PC-9 (cell line): ENCODE measurements at regions not wholly inside any gene's neighbourhood (a gene's known extent, or its start where the extent isn't known, plus 50 kb on each side); places are given as distances from the start of the nearest gene placed in this dataset.

ENCODE experiments used
- EZH2 ChIP-seq: fragments of 200-600 bp; sonication (generic); IDR thresholded peaks from 2 replicates; pipeline ENCODE4 v1.8.0; 2017; ENCODE audit warnings: antibody characterized with exemption, low read depth
- TF ChIP-seq, protein P1 (sequence below): fragments of 200-600 bp; sonication (generic); conservative IDR thresholded peaks from 2 replicates; pipeline ENCODE4 v1.6.1; 2017; ENCODE audit warnings: mixed run types, antibody characterized with exemption, mild to moderate bottlenecking, moderate library complexity

DNA sequence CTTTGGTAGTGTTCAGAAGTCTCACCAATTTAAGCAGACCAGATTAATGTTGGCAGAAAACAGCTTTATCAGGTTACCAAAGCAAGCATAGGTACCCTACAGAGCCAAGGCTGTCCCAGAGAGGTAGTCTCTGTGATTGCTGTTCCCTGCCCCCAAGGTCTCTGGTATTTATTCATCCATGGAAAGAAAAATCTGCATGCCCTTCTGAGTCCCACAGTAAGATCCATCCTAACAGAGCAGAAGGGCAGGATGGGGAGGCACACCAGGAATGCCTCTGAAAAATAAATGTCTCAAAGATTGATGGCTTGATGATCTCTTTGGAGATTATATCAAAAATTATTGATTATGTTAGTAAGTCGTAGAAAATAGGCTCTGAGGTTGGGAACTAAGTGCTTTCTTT, 122.8 kb downstream of the FAT3 start:
- TF ChIP-seq, protein P1, sequence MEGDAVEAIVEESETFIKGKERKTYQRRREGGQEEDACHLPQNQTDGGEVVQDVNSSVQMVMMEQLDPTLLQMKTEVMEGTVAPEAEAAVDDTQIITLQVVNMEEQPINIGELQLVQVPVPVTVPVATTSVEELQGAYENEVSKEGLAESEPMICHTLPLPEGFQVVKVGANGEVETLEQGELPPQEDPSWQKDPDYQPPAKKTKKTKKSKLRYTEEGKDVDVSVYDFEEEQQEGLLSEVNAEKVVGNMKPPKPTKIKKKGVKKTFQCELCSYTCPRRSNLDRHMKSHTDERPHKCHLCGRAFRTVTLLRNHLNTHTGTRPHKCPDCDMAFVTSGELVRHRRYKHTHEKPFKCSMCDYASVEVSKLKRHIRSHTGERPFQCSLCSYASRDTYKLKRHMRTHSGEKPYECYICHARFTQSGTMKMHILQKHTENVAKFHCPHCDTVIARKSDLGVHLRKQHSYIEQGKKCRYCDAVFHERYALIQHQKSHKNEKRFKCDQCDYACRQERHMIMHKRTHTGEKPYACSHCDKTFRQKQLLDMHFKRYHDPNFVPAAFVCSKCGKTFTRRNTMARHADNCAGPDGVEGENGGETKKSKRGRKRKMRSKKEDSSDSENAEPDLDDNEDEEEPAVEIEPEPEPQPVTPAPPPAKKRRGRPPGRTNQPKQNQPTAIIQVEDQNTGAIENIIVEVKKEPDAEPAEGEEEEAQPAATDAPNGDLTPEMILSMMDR: no peak
- TF ChIP-seq EZH2: no peak
